ENCODE measurements at regions not wholly inside any gene's neighbourhood (a gene's known extent, or its start where the extent isn't known, plus 50 kb on each side); places are given as distances from the start of the nearest gene placed in this dataset.
"Not testable (repeated sequence)": the region's sequence is repeated elsewhere in the genome, so short reads cannot be mapped to it uniquely, and the experiment has no call there.

DNA sequence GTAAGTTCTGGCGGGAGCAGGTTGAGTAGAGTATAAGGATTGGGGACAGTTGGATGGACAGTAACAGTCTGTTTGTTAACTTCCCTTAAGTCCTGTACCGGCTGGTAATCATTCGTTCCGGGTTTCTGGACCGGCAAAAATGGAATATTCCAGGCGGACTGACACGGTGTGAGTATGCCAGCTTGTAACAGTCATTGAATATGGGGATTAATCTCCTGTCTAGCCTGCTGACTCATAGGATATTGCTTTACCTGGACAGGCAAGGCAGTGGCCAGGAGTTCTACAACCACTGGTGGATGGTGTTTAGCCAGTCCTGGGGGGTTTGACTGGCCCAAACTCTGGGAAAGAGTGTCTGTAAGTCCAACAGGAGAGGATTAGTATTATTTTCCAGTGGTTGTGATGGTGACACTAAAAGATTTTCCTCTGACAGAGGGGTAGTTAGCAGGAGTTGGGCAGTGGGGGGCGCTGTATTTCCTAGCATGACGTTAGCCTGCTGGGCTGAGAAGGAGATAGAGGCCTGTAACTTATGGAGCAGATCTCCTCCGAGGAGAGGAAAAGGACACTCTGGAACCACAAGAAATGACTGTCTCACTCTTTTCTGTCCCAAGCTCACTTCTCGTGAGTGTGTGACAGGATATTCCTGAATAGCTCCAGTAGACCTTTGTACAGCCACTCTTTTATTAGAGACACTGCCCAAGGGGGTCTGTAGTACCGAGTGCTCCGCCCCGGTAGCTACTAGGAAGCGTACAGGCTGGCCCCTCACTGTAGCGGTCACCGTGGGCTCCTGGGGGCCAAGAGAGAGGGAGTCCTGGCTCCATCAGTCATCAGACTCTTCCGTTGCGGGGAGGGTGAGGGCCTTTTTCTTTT lies 152.2 kb downstream of the TRIM27 start:
- no peak for DNase-seq

GRCh38 chr6:28772480-28773381 lies 151.1 kb downstream of the TRIM27 start:
- no peak for DNase-seq

- DNase-seq, result no peak
Observed at GRCh38 chr6:28774292-28775051, 149.3 kb downstream of the TRIM27 start.

- no peak for DNase-seq
Observed at GRCh38 chr6:28775052-28775376, 148.8 kb downstream of the TRIM27 start.

GRCh38 chr6:28775405-28776129 lies 148.2 kb downstream of the TRIM27 start:
- no peak for DNase-seq

DNA sequence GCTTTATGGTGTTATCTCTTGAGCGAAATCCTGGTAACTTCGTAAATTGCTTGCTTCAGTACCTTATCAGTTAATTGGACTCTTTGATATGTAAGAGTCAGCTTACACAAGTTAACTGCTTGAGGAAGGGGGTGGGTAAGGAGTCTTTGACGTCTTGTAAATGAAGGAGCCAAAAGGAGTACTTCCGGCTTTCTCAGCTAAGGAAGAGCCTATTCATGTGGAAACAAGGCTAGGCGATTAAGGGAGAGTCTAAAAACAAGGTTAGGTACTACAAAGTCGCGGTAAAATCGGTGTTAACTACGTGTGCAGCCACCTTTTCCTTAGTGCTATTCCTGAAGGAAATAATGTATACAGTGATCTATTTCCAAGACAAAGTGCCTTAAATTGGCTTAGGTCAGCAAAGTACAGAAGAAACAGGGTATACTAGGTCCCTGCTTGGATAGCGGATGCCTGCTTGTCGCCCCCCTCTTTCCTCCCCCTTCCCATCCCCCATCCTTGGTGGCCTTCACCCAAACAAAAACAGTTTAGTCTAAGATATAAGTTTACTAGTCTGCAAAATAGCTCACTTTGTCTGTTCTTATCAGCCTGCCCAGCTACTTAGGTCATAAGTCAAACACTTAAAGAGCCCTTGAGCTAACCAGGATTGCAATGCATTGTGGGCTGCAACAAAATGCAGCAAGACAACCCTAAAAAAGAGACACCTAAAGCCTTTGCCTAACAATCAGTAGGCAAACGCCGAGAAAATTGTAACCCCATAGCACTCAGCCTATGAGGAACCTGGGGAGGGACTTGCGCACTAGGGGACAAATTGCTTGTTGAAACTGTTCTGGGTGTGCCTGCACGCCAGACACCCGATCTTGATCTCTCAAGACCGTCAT lies 147.3 kb downstream of the TRIM27 start:
- DNase-seq, result no peak

- no peak for DNase-seq
Observed at GRCh38 chr6:28777147-28777461, 146.7 kb downstream of the TRIM27 start.

- no peak for DNase-seq
Observed at GRCh38 chr6:28782113-28782673, 141.6 kb downstream of the TRIM27 start.

GRCh38 chr6:28785962-28786679 lies 137.7 kb downstream of the TRIM27 start:
- DNase-seq, result no peak

GRCh38 chr6:28789553-28790083 lies 134.2 kb downstream of the TRIM27 start:
- DNase-seq, result no peak

DNA sequence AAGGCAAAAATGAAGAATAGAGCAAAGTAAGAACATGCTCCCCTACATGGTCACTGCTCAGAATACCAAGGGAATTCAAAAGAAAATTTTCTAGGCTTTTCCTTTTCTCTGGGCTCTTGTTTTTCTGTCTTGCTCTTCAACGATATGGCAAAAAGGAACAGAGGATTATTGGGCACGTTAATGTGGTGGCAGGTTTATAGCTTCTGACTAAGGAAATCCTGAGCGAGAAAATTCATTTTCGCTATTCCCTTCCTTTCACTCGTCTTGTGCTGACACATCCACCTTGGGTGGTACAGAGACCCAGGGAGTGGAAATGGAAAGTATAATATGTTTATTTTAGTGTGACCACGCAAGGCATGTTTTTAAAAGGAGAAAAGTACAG lies 132.8 kb downstream of the TRIM27 start:
- no peak for DNase-seq

GRCh38 chr6:28794175-28795002 lies 129.4 kb downstream of the TRIM27 start:
- DNase-seq, result no peak

- not testable (repeated sequence) for DNase-seq
Observed at GRCh38 chr6:28800647-28801046, 123.1 kb downstream of the TRIM27 start.

- no peak for DNase-seq
Observed at GRCh38 chr6:28802417-28803336, 121.1 kb downstream of the TRIM27 start.

GRCh38 chr6:28803337-28803709 lies 120.5 kb downstream of the TRIM27 start:
- DNase-seq, result no peak

- DNase-seq, result no peak
Observed at GRCh38 chr6:28807682-28808280, 116.0 kb downstream of the TRIM27 start.

DNA sequence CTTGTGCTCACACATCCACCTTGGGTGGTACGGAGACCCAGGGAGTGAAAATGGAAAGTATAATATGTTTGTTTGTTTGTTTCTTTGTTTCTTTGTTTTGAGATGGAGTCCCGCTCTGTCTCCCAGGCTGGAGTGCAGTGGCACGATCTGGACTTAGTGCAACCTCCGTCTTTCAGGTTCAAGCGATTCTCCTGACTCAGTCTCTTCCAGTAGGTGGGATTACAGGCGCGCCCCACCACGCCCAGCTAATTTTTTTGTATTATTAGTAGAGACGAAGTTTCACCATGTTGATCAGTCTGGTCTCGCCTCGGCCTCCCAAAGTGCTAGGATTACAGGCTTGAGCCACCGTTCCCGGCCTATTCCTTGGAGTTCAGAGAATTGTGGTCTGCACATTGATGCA lies 115.4 kb downstream of the TRIM27 start:
- DNase-seq, result no peak

Measured in CD4-positive, alpha-beta T cell treated with Interleukin-12 subunit alpha and Interleukin-12 subunit beta, for 1 hour (primary cell).